Chondrocyte (in vitro differentiated cells): ENCODE measurements at regions not wholly inside any gene's neighbourhood (a gene's known extent, or its start where the extent isn't known, plus 50 kb on each side); places are given as distances from the start of the nearest gene placed in this dataset.

ENCODE experiments used
- DNase-seq: peaks from one replicate; pipeline ENCODE4 v3.0.0; 2021; ENCODE audit warnings: mixed read lengths, low spot score
- H3K27ac Mint-ChIP-seq: one replicate; pipeline ENCODE4 v1.8.0; 2021; ENCODE audit warnings: mild to moderate bottlenecking, moderate library complexity, mixed read lengths; ENCODE audit not compliant: unreplicated experiment
- H3K27me3 Mint-ChIP-seq: 2 replicates; pipeline ENCODE4 v1.8.0; 2021; ENCODE audit warnings: low read depth, mixed read lengths
- H3K36me3 Mint-ChIP-seq: 2 replicates; pipeline ENCODE4 v1.8.0; 2021; ENCODE audit warnings: low read depth, mixed read lengths
- H3K4me1 Mint-ChIP-seq: 2 replicates; pipeline ENCODE4 v1.8.0; 2021; ENCODE audit warnings: low read depth, mild to moderate bottlenecking, mixed read lengths
- H3K4me3 Mint-ChIP-seq: one replicate; pipeline ENCODE4 v1.8.0; 2021; ENCODE audit warnings: mild to moderate bottlenecking, moderate library complexity, mixed read lengths; ENCODE audit not compliant: unreplicated experiment
- H3K9me3 Mint-ChIP-seq: 2 replicates; pipeline ENCODE4 v1.8.0; 2021; ENCODE audit warnings: low read depth, mixed read lengths
- CTCF ChIP-seq: fragments of 200-600 bp; sonication (generic); IDR thresholded peaks from 2 replicates; pipeline ENCODE4 v1.5.0; 2021; ENCODE audit warnings: antibody characterized with exemption, mild to moderate bottlenecking, moderate library complexity

- no peak for TF ChIP-seq CTCF
- Mint-ChIP-seq H3K36me3 (peaks cover 2% of the 10 kb centered on the region), H3K4me3 (no peak overlapping the region), H3K27me3 (peaks cover 4% of the 10 kb centered on the region), H3K4me1 (peaks cover 19% of the 10 kb centered on the region), H3K27ac (no peak overlapping the region), H3K9me3 (peaks cover 12% of the 10 kb centered on the region)
- DNase-seq = no peak
Measured at GRCh38 chr7:131955679-131956078, 399.3 kb upstream of the PODXL start.

- TF ChIP-seq CTCF = no peak
- Mint-ChIP-seq H3K36me3 (peaks cover 2% of the 10 kb centered on the region), H3K27ac (no peak overlapping the region), H3K27me3 (peaks cover 4% of the 10 kb centered on the region), H3K9me3 (peaks cover 12% of the 10 kb centered on the region), H3K4me1 (peaks cover 41% of the 10 kb centered on the region), H3K4me3 (no peak overlapping the region)
- no peak for DNase-seq
Measured at GRCh38 chr7:131953184-131953583, 396.8 kb upstream of the PODXL start.

GRCh38 chr7:131952365-131952764 is 395.9 kb upstream of the PODXL start:
- H3K36me3 Mint-ChIP-seq = peaks cover 2% of the 10 kb centered on the region
- peaks cover 4% of the 10 kb centered on the region for H3K27me3 Mint-ChIP-seq
- peaks cover 12% of the 10 kb centered on the region for H3K9me3 Mint-ChIP-seq
- TF ChIP-seq CTCF = no peak
- H3K4me1 Mint-ChIP-seq = peaks cover 48% of the 10 kb centered on the region
- DNase-seq = no peak
- H3K27ac Mint-ChIP-seq = no peak overlapping the region
- H3K4me3 Mint-ChIP-seq = no peak overlapping the region

GRCh38 chr7:131950758-131951157 is 394.3 kb upstream of the PODXL start:
- peaks cover 2% of the 10 kb centered on the region for H3K27me3 Mint-ChIP-seq
- peak overlapping the region; percentile 49 for H3K27ac Mint-ChIP-seq
- H3K4me1 Mint-ChIP-seq = peaks cover 59% of the 10 kb centered on the region
- peaks cover 2% of the 10 kb centered on the region for H3K36me3 Mint-ChIP-seq
- TF ChIP-seq CTCF = no peak
- H3K9me3 Mint-ChIP-seq = peaks cover 9% of the 10 kb centered on the region
- DNase-seq = no peak
- no peak overlapping the region for H3K4me3 Mint-ChIP-seq

GRCh38 chr7:131949659-131950058 is 393.2 kb upstream of the PODXL start:
- no peak overlapping the region for H3K27ac Mint-ChIP-seq
- H3K4me3 Mint-ChIP-seq = no peak overlapping the region
- H3K27me3 Mint-ChIP-seq = peaks cover 3% of the 10 kb centered on the region
- peaks cover 2% of the 10 kb centered on the region for H3K36me3 Mint-ChIP-seq
- peaks cover 9% of the 10 kb centered on the region for H3K9me3 Mint-ChIP-seq
- TF ChIP-seq CTCF = no peak
- no peak for DNase-seq
- H3K4me1 Mint-ChIP-seq = peaks cover 66% of the 10 kb centered on the region
